Uterus (tissue), 2 donors: ENCODE measurements at regions not wholly inside any gene's neighbourhood (a gene's known extent, or its start where the extent isn't known, plus 50 kb on each side); places are given as distances from the start of the nearest gene placed in this dataset.

ENCODE experiments used
- POLR2A ChIP-seq, 2 donors: fragments of 450-650 bp; IDR thresholded peaks; one replicate each; pipeline ENCODE4 v1.6.1; 2016; ENCODE audit warnings: antibody characterized with exemption in 2 of 2, mild to moderate bottlenecking in 1 of 2, moderate library complexity in 1 of 2
- TF ChIP-seq, protein P1 (sequence below), 4 experiments: fragments of 200-600 bp in 2 of 4; fragments of 450-650 bp in 2 of 4; sonication (generic) in 2 of 4; IDR thresholded peaks; one replicate each; pipeline ENCODE4 v1.5.1; 2016 to 2019; ENCODE audit warnings: antibody characterized with exemption in 4 of 4, mild to moderate bottlenecking in 2 of 4, moderate library complexity in 1 of 4

DNA sequence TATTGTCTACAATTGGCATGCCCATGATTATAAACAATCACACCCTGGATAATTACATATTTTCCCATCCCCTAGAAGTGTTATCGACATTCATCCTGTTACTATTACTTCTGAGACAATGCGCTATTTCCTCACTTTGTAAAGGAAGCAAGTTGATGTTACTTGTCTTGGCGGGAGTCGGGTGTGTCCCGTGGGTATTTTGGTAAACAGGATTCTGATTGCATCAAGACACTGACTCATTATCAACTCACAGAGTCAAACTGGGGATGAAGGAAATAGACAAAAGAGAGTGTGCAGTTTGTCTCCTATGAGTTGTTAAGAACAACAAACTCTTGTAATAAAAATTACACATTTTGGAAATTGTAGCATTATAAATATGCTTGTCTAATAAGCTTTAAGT is 142.7 kb downstream of the GALR1 start:
- TF ChIP-seq, protein P1, sequence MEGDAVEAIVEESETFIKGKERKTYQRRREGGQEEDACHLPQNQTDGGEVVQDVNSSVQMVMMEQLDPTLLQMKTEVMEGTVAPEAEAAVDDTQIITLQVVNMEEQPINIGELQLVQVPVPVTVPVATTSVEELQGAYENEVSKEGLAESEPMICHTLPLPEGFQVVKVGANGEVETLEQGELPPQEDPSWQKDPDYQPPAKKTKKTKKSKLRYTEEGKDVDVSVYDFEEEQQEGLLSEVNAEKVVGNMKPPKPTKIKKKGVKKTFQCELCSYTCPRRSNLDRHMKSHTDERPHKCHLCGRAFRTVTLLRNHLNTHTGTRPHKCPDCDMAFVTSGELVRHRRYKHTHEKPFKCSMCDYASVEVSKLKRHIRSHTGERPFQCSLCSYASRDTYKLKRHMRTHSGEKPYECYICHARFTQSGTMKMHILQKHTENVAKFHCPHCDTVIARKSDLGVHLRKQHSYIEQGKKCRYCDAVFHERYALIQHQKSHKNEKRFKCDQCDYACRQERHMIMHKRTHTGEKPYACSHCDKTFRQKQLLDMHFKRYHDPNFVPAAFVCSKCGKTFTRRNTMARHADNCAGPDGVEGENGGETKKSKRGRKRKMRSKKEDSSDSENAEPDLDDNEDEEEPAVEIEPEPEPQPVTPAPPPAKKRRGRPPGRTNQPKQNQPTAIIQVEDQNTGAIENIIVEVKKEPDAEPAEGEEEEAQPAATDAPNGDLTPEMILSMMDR (IDR thresholded peaks at IDR 0.05): no peak
- TF ChIP-seq POLR2A (IDR thresholded peaks at IDR 0.05): no peak
